OCI-LY3 (cell line): ENCODE measurements at regions not wholly inside any gene's neighbourhood (a gene's known extent, or its start where the extent isn't known, plus 50 kb on each side); places are given as distances from the start of the nearest gene placed in this dataset.

Experiments used
- CTCF ChIP-seq: fragments of 200-600, 300-600 bp; sonication (generic); IDR thresholded peaks from 2 replicates; pipeline ENCODE4 v1.5.1; 2014; ENCODE audit warnings: antibody characterized with exemption, low read length, low read depth
- EZH2phosphoT487 ChIP-seq: fragments of 200-600 bp; shearing (Covaris generic); IDR thresholded peaks from 2 replicates; pipeline ENCODE4 v1.6.1; 2018; ENCODE audit warnings: antibody characterized with exemption, mixed run types, low read depth

DNA sequence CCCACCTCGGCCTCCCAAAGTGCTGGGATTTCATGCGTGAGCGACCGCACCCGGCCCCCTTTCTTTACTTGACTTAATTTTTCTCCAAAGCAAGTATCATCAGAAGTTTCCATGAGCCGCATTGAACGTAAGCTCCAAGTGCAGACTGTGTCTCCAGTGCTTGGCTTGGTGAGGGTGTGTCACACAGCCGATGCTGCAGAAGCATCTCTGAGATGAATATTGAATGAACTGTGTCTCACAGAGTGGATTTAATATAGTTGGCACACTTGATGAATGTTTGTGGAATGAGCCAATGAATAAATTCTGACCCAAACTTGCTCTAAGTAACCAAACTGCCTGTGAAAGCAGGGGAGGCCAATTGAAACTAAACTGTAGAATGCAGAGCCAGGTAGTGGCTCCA, 159.4 kb upstream of the KBTBD8 start:
- TF ChIP-seq CTCF (no peak), EZH2phosphoT487 (no peak)
